OCI-LY7 (cell line): ENCODE measurements at regions not wholly inside any gene's neighbourhood (a gene's known extent, or its start where the extent isn't known, plus 50 kb on each side); places are given as distances from the start of the nearest gene placed in this dataset.

ENCODE experiments used
- BruUV-seq: library from RNA; stranded (reverse); fragments of 400-500 nt; replicated peaks from 2 replicates; lab custom pipeline; 2021; lab: Mats Ljungman, UMichigan
- CTCF ChIA-PET: fragments of 300-600 bp; sonication (Branson Sonifier 250); formaldehyde crosslinking; loops from one replicate; lab custom pipeline; 2022; ENCODE audit warnings: antibody characterized with exemption; ENCODE audit not compliant: unreplicated experiment; lab: Charles Lee
- POLR2A ChIA-PET: fragments of 300-600 bp; sonication (Branson Sonifier 250); formaldehyde crosslinking; loops from one replicate; lab custom pipeline; 2022; ENCODE audit warnings: antibody characterized with exemption; lab: Charles Lee
- DNase-seq: peaks from one replicate; pipeline ENCODE4 v3.0.0-alpha.2; 2015; ENCODE audit warnings: low spot score
- H2AFZ ChIP-seq: fragments of 200-600 bp; sonication (generic), shearing (Covaris generic); 2 replicates; pipeline ENCODE4 v1.6.1; 2014; ENCODE audit warnings: mild to moderate bottlenecking, antibody characterized with exemption, low read length, moderate library complexity
- H3K27ac ChIP-seq: fragments of 200-600 bp; sonication (generic); 2 replicates; pipeline ENCODE4 v1.5.1; 2014; ENCODE audit warnings: mixed run types, low read depth, mild to moderate bottlenecking, moderate library complexity, low read length, inconsistent platforms; ENCODE audit not compliant: poor library complexity, severe bottlenecking
- H3K36me3 ChIP-seq: fragments of 200-600 bp; sonication (generic); 2 replicates; pipeline ENCODE4 v1.6.1; 2014; ENCODE audit warnings: mild to moderate bottlenecking, antibody characterized with exemption, low read length, moderate library complexity, mixed read lengths; ENCODE audit not compliant: insufficient read depth
- H3K4me1 ChIP-seq: fragments of 200-600 bp; sonication (generic); 2 replicates; pipeline ENCODE4 v1.5.1; 2014; ENCODE audit warnings: mild to moderate bottlenecking, low read length; ENCODE audit not compliant: insufficient read depth, poor library complexity, severe bottlenecking
- H3K4me2 ChIP-seq: fragments of 200-600 bp; sonication (generic); 2 replicates; pipeline ENCODE4 v1.6.1; 2014; ENCODE audit warnings: mild to moderate bottlenecking, low read length
- H3K4me3 ChIP-seq: fragments of 200-600 bp; sonication (generic); 2 replicates; pipeline ENCODE4 v1.5.1; 2014; ENCODE audit warnings: mild to moderate bottlenecking, low read depth, low read length; ENCODE audit not compliant: poor library complexity, severe bottlenecking
- H3K79me2 ChIP-seq: fragments of 200-600 bp; sonication (generic); 2 replicates; pipeline ENCODE4 v1.6.1; 2016; ENCODE audit warnings: low read depth, mild to moderate bottlenecking, low read length, moderate library complexity, mixed read lengths; ENCODE audit not compliant: insufficient read depth
- H3K9me2 ChIP-seq: fragments of 200-600 bp; sonication (generic); 2 replicates; pipeline ENCODE4 v1.6.1; 2016; ENCODE audit warnings: mild to moderate bottlenecking, low read length, mixed read lengths; ENCODE audit not compliant: insufficient read depth
- H3K9me3 ChIP-seq: fragments of 200-600 bp; sonication (generic); 2 replicates; pipeline ENCODE4 v1.6.1; 2014; ENCODE audit warnings: mild to moderate bottlenecking, mixed run types, low read length, mixed read lengths
- H4K20me1 ChIP-seq: fragments of 200-600 bp; sonication (generic); 2 replicates; pipeline ENCODE4 v1.6.1; 2014; ENCODE audit warnings: mild to moderate bottlenecking, antibody characterized with exemption, low read length, moderate library complexity, mixed read lengths; ENCODE audit not compliant: insufficient read depth
- EZH2phosphoT487 ChIP-seq: fragments of 200-600 bp; sonication (generic); IDR thresholded peaks from 2 replicates; pipeline ENCODE4 v1.6.1; 2018; ENCODE audit warnings: low read depth, borderline replicate concordance, mild to moderate bottlenecking, mixed run types, antibody characterized with exemption, low read length, moderate library complexity, mixed read lengths
- intact Hi-C: fragments of 100-400 bp; cut with micrococcal nuclease; formaldehyde crosslinking; loops from one replicate; pipeline ENCODE4 v1.10.0; 2022; ENCODE audit not compliant: unreplicated experiment
- TF ChIP-seq, protein P1 (sequence below): fragments of 200-600 bp; sonication (generic); conservative IDR thresholded peaks from 2 replicates; pipeline ENCODE4 v1.5.1; 2014; ENCODE audit warnings: mild to moderate bottlenecking, antibody characterized with exemption, low read length, moderate library complexity, mixed read lengths

DNA sequence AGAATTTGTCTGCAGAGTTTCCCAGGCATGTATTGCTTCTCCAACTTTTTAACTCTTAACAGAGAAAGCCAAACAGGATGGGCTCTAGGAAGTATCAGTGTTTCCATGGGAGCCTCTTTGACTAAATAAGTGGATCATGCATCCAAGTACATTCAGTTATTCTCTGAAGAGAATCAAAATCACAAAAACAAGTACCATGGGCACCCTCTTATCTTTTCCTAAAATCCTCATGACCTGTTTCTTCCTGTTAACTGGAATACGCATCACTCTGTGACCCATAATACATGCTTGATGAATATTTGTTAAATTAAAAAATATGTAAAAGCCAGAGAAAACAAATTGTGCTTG lies 186.9 kb upstream of the MGMT start:
- ChIA-PET CTCF (no interaction called here), POLR2A (no interaction called here)
- BruUV-seq = no TSS peak

DNA sequence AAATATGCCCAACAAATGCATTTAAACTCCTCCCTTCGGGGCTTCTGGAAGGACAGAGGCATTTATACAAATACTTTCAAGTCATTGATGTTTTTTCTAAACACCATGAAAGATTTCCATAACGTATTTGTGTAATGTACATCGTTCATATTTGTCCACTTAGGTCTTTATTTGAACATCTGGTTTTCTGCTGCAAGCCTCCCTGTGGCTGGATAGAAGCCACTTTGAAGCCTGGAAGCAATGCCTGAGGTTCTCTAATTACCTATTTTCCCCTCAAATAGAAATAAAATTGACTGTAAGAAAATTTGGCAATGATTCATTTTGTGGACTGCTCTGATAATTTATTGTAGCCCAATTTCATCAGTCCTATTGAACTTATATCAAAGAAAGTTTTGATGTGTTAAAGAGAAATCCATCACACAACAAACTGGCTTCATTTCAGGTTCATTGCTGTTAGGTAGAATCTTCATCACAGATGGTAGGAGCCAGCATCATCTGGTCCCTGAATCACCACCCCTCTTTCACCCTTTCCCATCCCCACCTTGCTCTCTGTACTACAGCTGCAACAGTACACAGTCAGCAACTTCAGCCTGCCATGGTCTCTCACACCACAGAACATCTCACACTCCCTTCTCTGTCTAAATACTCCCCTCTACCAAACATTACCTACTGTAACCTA lies 186.0 kb upstream of the MGMT start:
- CTCF ChIA-PET = no interaction called here
- no TSS peak for BruUV-seq
- Histone ChIP-seq H3K9me3 (no peaks in the 10 kb centered on the region), H3K27ac (no peak overlapping the region), H3K36me3 (no peaks in the 10 kb centered on the region), H2AFZ (no peak overlapping the region), H3K4me3 (no peak overlapping the region), H3K4me2 (no peak overlapping the region), H3K4me1 (no peaks in the 10 kb centered on the region), H4K20me1 (no peaks in the 10 kb centered on the region), H3K79me2 (no peaks in the 10 kb centered on the region), H3K9me2 (no peaks in the 10 kb centered on the region)
- intact Hi-C loops = no loop called here
- TF ChIP-seq, protein P1, sequence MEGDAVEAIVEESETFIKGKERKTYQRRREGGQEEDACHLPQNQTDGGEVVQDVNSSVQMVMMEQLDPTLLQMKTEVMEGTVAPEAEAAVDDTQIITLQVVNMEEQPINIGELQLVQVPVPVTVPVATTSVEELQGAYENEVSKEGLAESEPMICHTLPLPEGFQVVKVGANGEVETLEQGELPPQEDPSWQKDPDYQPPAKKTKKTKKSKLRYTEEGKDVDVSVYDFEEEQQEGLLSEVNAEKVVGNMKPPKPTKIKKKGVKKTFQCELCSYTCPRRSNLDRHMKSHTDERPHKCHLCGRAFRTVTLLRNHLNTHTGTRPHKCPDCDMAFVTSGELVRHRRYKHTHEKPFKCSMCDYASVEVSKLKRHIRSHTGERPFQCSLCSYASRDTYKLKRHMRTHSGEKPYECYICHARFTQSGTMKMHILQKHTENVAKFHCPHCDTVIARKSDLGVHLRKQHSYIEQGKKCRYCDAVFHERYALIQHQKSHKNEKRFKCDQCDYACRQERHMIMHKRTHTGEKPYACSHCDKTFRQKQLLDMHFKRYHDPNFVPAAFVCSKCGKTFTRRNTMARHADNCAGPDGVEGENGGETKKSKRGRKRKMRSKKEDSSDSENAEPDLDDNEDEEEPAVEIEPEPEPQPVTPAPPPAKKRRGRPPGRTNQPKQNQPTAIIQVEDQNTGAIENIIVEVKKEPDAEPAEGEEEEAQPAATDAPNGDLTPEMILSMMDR = no peak
- no peak for TF ChIP-seq EZH2phosphoT487
- DNase-seq = no peak
- POLR2A ChIA-PET = no interaction called here

More for the DNA sequence above, 186.9 kb upstream of the MGMT start:
- Histone ChIP-seq H3K9me3 (no peaks in the 10 kb centered on the region), H3K36me3 (no peaks in the 10 kb centered on the region), H3K4me2 (no peak overlapping the region), H2AFZ (no peak overlapping the region), H3K4me1 (no peaks in the 10 kb centered on the region), H3K9me2 (no peaks in the 10 kb centered on the region), H3K79me2 (no peaks in the 10 kb centered on the region), H4K20me1 (no peaks in the 10 kb centered on the region), H3K4me3 (no peak overlapping the region), H3K27ac (no peak overlapping the region)
- no peak for DNase-seq
- no peak for TF ChIP-seq EZH2phosphoT487
- TF ChIP-seq, protein P1 = no peak
- intact Hi-C loops = no loop called here

DNA sequence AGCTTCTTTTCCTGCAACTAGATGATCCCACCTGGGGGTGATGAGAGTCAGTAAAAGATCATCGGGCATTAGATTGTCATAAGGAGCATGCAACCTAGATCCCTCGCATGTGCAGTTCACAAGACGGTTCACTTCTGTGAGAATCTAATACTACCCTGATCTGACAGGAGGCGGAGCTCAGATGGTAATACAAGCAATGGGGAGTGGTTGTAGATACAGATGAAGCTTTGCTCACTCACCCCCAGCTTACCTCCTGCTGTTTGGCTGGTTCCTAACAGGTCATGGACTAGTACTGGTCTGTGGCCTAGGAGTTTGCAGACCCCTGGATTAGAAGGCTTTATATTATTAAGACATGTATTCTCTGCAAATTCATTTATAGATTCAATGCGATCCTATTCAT lies 181.6 kb upstream of the MGMT start:
- H4K20me1 ChIP-seq = no peaks in the 10 kb centered on the region
- H3K4me3 ChIP-seq = no peak overlapping the region
- intact Hi-C loops = no loop called here
- H3K27ac ChIP-seq = no peak overlapping the region
- TF ChIP-seq EZH2phosphoT487 = no peak
- TF ChIP-seq, protein P1 = no peak
- no peak overlapping the region for H2AFZ ChIP-seq
- no peaks in the 10 kb centered on the region for H3K4me1 ChIP-seq
- H3K4me2 ChIP-seq = no peak overlapping the region
- no peaks in the 10 kb centered on the region for H3K9me2 ChIP-seq
- POLR2A ChIA-PET = interaction anchor here (0.7 kb wide), 1 partner anchor 52 kb away, joined by 3 read pairs; no protein-coding TSS in a partner anchor
- no peaks in the 10 kb centered on the region for H3K9me3 ChIP-seq
- CTCF ChIA-PET = no interaction called here
- no TSS peak for BruUV-seq
- no peaks in the 10 kb centered on the region for H3K79me2 ChIP-seq
- no peaks in the 10 kb centered on the region for H3K36me3 ChIP-seq
- DNase-seq = no peak
